Lower leg skin (tissue), 3 donors: ENCODE measurements at regions not wholly inside any gene's neighbourhood (a gene's known extent, or its start where the extent isn't known, plus 50 kb on each side); places are given as distances from the start of the nearest gene placed in this dataset.

ENCODE experiments used
- CTCF ChIP-seq, 3 donors: fragments of 450-650 bp; IDR thresholded peaks; one replicate each; pipeline ENCODE4 v1.5.1; 2016; ENCODE audit warnings: antibody characterized with exemption in 3 of 3, mild to moderate bottlenecking in 3 of 3, moderate library complexity in 2 of 3
- POLR2A ChIP-seq, 2 donors: fragments of 450-650 bp; IDR thresholded peaks; one replicate each; pipeline ENCODE4 v1.6.1; 2016 to 2017; ENCODE audit warnings: antibody characterized with exemption in 2 of 2, mild to moderate bottlenecking in 1 of 2, moderate library complexity in 1 of 2

- TF ChIP-seq CTCF (IDR thresholded peaks at IDR 0.05) (no peak), POLR2A (IDR thresholded peaks at IDR 0.05) (no peak)
Observed at GRCh38 chr6:71375676-71376075, 87.1 kb downstream of the OGFRL1 start.
